Nephron progenitor cell (in vitro differentiated cells): ENCODE measurements at regions not wholly inside any gene's neighbourhood (a gene's known extent, or its start where the extent isn't known, plus 50 kb on each side); places are given as distances from the start of the nearest gene placed in this dataset.

Source experiments
- DNase-seq: peaks from one replicate; pipeline ENCODE4 v3.0.0; 2021
- H3K27ac Mint-ChIP-seq: 2 replicates; pipeline ENCODE4 v1.8.0; 2021; ENCODE audit warnings: mild to moderate bottlenecking, moderate library complexity, mixed read lengths
- H3K27me3 Mint-ChIP-seq: 2 replicates; pipeline ENCODE4 v1.8.0; 2021; ENCODE audit warnings: mild to moderate bottlenecking, low read depth, mixed read lengths; ENCODE audit not compliant: poor library complexity
- H3K36me3 Mint-ChIP-seq: 2 replicates; pipeline ENCODE4 v1.8.0; 2021; ENCODE audit warnings: low read depth, mixed read lengths
- H3K4me1 Mint-ChIP-seq: 2 replicates; pipeline ENCODE4 v1.8.0; 2021; ENCODE audit warnings: mixed read lengths
- H3K4me3 Mint-ChIP-seq: 2 replicates; pipeline ENCODE4 v1.8.0; 2021; ENCODE audit warnings: mild to moderate bottlenecking, moderate library complexity, mixed read lengths
- H3K9me3 Mint-ChIP-seq: 2 replicates; pipeline ENCODE4 v1.8.0; 2021; ENCODE audit warnings: mild to moderate bottlenecking, moderate library complexity, mixed read lengths
- CTCF ChIP-seq: fragments of 200-600 bp; sonication (generic); IDR thresholded peaks from 2 replicates; pipeline ENCODE4 v1.5.0; 2021; ENCODE audit warnings: antibody characterized with exemption

GRCh38 chr3:59422312-59422711 lies 372.5 kb upstream of the CFAP20DC start:
- Mint-ChIP-seq H3K27ac (no peak overlapping the region), H3K4me3 (no peak overlapping the region), H3K9me3 (no peaks in the 10 kb centered on the region), H3K27me3 (peaks cover 15% of the 10 kb centered on the region), H3K36me3 (no peaks in the 10 kb centered on the region), H3K4me1 (peaks cover 24% of the 10 kb centered on the region)
- DNase-seq: no peak
- TF ChIP-seq CTCF: no peak

- no peak overlapping the region for H3K4me3 Mint-ChIP-seq
- H3K27ac Mint-ChIP-seq: no peak overlapping the region
- peaks cover 5% of the 10 kb centered on the region for H3K27me3 Mint-ChIP-seq
- no peaks in the 10 kb centered on the region for H3K36me3 Mint-ChIP-seq
- no peak for DNase-seq
- H3K4me1 Mint-ChIP-seq: no peaks in the 10 kb centered on the region
- no peak for TF ChIP-seq CTCF
- no peaks in the 10 kb centered on the region for H3K9me3 Mint-ChIP-seq
These were observed 369.0 kb upstream of the CFAP20DC start for GRCh38 chr3:59418836-59419235.

- Mint-ChIP-seq H3K9me3 (no peaks in the 10 kb centered on the region), H3K4me1 (peaks cover 8% of the 10 kb centered on the region), H3K27ac (no peak overlapping the region), H3K36me3 (no peaks in the 10 kb centered on the region), H3K4me3 (no peak overlapping the region), H3K27me3 (peaks cover 4% of the 10 kb centered on the region)
- DNase-seq: no peak
- no peak for TF ChIP-seq CTCF
These were observed 362.7 kb upstream of the CFAP20DC start for GRCh38 chr3:59412516-59412915.

GRCh38 chr3:59411694-59412093 lies 361.9 kb upstream of the CFAP20DC start:
- peaks cover 8% of the 10 kb centered on the region for H3K4me1 Mint-ChIP-seq
- no peak overlapping the region for H3K27ac Mint-ChIP-seq
- no peak overlapping the region for H3K4me3 Mint-ChIP-seq
- no peak for DNase-seq
- H3K27me3 Mint-ChIP-seq: peaks cover 4% of the 10 kb centered on the region
- TF ChIP-seq CTCF: no peak
- H3K36me3 Mint-ChIP-seq: no peaks in the 10 kb centered on the region
- no peaks in the 10 kb centered on the region for H3K9me3 Mint-ChIP-seq

GRCh38 chr3:59411186-59411585 lies 361.4 kb upstream of the CFAP20DC start:
- H3K27me3 Mint-ChIP-seq: peaks cover 4% of the 10 kb centered on the region
- no peaks in the 10 kb centered on the region for H3K36me3 Mint-ChIP-seq
- no peak for DNase-seq
- TF ChIP-seq CTCF: no peak
- no peaks in the 10 kb centered on the region for H3K9me3 Mint-ChIP-seq
- no peak overlapping the region for H3K27ac Mint-ChIP-seq
- peaks cover 8% of the 10 kb centered on the region for H3K4me1 Mint-ChIP-seq
- H3K4me3 Mint-ChIP-seq: no peak overlapping the region

GRCh38 chr3:59408047-59408624 lies 358.3 kb upstream of the CFAP20DC start:
- Mint-ChIP-seq H3K9me3 (no peaks in the 10 kb centered on the region), H3K36me3 (no peaks in the 10 kb centered on the region), H3K27me3 (no peaks in the 10 kb centered on the region), H3K4me1 (peaks cover 8% of the 10 kb centered on the region), H3K27ac (no peak overlapping the region), H3K4me3 (no peak overlapping the region)
- TF ChIP-seq CTCF: no peak
- DNase-seq: no peak
